NCI-H1105 treated with DMSO at 0.1 percent for 48 hours (cell line): ENCODE measurements at regions not wholly inside any gene's neighbourhood (a gene's known extent, or its start where the extent isn't known, plus 50 kb on each side); places are given as distances from the start of the nearest gene placed in this dataset.
A peak's percentile ranks its signal among the peaks of the same experiment; 100 is the strongest.
"Not testable (repeated sequence)": the region's sequence is repeated elsewhere in the genome, so short reads cannot be mapped to it uniquely, and the experiment has no call there.

Experiments
- DNase-seq: peaks from one replicate; lab custom pipeline; 2025; lab: John Stamatoyannopoulos, UW

DNA sequence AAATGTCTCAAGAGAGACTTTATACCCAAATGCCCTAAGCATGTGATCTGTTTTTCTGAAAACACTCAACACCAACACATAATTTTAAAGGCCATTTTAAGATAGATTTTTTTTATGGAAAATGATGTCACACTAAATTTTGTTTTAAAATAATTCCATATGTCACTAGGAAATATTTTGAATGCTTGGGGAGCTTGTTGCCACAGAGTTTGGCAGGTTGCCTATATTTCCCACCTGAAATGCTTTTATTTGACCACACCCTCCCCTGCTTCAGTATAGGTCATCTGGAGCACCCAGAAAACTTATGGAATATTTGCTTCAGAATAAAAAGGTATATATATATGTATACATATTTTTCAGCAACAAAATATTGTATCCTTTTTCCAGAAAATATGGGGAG lies 180.0 kb upstream of the ANK3 start:
- no peak for DNase-seq

DNA sequence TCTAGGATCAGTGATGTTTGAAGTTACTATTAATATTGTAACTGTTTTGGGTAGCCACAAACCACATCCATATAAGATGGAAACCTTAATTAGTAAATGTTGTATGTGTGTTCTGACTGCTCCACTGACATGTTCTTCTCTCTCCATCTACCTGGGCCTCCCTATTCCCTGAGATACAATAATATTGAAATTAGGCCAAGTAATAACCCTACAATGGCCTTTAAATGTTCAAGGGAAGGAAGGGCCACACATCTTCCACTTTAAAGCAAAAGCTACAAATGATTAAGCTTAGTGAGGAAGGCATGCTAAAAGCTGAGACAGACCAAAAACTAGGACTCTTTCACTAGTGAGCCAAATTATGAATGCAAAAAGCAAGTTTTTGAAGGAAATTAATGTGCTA lies 176.4 kb upstream of the ANK3 start:
- no peak for DNase-seq

DNA sequence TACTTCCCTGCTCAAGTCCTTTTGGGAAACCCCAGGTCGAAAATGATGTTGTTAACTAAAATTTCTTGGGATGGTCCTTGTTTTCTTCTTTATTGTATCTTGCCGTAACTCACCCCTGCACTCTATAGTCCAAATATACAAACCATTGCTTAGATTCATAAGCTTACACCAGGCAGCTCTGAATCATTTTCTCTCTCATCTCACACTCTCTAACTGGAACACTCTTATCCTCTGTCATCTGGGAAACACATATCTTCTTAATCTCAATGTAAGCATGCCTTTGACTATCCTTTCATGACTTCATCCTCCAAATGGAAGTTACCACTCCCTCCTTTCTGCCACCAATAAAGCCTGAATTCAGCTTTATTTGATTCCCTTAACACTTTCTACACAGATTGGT lies 175.8 kb upstream of the ANK3 start:
- no peak for DNase-seq

DNA sequence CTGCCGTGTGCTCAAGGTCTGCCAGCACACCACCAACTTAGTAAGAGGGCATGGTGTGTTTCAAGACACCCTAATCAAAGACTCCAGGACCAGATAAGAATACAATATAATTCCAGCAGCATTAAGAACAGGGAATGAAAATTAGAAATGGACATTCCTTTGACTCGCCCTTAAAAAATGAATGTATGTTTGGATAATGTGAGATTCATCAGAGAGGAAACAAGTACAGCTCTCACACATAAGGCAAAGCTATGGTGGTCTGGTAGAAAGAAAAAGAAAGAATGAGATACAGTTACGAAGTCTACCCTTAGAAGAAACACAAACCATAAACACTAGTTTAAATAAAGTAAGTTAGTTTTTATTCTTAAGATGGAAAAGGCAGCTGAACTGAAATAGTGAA lies 174.8 kb upstream of the ANK3 start:
- DNase-seq = no peak

DNA sequence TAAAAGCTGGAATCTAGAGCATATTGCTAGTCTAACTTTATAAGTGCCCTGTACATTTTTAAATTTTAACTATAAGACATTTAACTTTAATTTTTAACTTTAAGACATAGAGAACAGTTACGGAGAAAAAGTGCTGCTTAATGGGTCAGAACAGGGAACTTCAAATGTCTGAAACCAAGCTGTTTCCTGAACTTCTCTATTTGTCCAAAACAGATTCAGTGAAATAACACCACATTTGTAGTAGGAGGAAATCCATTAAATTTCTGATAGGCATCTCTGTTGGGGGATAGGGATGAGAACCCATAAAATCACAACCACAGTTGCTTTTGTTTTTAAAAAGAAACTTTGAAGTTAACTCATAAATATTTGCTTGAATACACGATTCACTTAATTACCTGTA lies 170.8 kb upstream of the ANK3 start:
- no peak for DNase-seq

DNA sequence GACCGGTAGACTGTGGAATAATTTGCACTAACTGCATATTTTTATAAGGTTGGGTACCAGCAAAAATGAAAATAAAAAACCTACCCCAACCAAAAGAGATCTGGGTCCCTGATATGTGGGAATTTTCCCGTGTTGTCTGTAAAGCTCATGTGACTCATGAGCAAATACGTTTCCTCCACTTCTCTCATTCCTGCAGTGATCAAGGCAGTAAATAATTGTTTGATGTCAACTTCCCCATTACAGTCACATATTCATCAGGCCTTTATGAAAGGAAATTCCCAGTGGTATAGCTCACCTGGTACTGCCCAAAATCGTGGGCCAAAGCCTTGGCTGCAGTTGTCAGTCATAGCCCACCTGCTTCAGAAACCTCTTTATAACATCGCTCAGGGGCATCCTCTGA lies 166.0 kb upstream of the ANK3 start:
- no peak for DNase-seq

DNA sequence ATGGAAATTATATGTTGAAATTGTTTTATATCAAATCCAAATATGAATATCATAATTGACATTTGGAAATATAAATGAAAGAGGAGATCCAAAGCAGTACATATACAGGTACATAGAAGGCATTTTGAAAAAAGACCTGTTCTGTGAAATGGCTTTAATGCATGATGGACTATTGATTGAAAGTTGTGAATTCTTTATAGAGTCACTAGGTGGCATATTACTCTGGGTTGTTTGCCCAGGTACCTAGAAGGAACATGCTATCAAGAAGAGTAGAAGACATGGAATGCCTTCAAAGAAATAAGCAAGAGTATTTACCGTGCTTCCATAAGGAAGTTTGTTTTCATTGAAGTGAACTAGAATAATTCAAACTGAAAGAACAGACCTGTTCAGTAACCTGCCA lies 160.0 kb upstream of the ANK3 start:
- peak; percentile 42 for DNase-seq

DNA sequence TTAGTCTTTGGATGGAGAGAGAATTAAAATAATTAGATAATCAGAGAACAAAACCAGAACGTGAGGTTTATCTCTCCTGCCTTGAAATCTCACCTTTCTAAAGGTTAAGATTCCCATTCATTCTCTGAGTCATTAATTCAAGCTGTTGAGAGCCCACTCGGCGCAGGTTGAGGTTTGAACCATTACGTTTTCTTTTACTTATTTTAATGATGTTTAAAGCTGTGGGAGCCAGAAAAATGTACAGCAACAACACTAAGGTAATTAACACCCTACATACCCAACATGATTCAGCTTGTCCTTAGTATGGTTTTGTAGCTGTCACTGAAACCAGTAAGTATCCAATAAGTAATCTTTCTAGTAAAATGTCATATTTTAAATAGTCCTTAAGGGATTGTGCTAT lies 153.0 kb upstream of the ANK3 start:
- peak; percentile 25 for DNase-seq

DNA sequence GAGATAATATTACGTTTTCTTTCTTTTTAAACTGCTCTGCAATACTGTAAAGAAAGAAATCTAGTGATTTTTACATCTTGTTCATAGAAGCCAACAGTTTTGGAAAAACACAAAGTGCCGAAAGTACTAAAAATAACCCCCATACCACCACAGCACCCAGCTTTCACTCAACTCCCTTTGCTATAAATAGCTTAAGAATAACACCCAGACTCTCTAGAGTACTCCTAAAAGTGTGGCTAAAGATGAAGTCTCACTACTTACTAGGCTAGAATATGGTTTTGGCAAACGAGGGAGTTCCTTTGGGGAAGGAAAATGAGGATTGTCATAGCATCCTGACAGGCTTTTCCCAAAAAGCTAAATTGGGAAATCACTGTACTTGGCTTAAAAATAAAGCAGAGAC lies 151.8 kb upstream of the ANK3 start:
- DNase-seq = no peak

DNA sequence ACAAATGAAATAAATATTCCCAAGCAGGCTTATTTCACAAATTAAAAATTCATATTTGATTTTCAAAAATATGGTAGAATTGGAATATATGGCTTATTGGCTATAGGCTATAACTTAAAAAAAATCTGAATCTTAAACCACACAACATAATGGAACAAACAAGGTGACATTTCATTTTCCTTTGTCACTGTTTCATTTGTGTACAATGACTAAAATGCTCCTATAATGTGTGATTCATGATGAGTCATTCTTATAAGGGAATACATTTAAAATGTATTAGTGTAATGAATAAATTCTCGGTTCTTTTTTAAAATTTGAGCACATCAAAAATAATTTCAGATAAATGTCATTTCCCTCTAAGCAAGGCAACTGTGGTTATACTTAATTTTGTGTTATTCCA lies 148.0 kb upstream of the ANK3 start:
- no peak for DNase-seq

DNA sequence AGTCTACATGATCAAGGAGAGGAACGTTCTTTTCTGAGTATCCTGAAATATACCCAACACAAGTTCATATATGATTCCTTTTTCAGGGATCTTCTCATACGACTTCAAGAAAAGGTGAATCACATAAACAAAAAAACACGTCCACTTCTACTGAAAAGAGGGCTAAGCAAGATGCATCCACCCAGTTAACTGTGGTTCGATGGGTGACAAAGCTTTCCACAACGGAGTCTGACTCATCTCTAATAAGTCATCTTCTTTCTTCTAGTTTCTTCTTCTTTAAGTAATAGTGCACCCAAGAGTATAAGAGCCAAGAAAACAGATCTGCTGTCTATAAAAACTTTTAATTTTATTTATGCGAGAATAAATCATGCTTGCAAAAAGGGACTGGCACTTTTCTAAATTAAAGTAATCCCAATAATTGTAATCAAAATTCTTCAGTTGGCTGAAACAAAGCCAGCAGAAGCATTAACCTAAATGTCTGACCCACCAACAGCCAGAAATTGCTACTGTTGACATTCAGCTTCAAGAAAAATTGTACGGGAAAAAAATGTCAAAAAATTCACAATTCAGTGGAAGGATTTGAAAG lies 146.9 kb upstream of the ANK3 start:
- DNase-seq = no peak

DNA sequence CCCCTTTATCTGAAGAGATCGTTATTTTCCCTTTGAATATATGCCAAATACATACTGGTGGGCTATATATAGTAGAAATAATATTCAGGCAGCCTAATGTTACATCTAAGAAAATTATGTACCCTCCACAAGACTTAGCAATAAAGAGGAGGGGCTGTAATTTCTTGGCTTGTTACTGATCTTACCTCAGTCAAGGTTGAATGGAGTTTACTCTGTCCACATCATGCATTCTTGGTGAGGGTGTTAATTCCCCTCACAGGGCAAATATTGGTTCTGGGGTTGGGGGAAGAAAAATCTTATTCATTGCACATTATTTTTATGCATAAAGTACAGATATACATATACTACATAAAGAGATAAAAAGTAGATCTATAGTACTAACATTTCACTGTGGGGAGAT lies 145.8 kb upstream of the ANK3 start:
- DNase-seq = no peak

DNA sequence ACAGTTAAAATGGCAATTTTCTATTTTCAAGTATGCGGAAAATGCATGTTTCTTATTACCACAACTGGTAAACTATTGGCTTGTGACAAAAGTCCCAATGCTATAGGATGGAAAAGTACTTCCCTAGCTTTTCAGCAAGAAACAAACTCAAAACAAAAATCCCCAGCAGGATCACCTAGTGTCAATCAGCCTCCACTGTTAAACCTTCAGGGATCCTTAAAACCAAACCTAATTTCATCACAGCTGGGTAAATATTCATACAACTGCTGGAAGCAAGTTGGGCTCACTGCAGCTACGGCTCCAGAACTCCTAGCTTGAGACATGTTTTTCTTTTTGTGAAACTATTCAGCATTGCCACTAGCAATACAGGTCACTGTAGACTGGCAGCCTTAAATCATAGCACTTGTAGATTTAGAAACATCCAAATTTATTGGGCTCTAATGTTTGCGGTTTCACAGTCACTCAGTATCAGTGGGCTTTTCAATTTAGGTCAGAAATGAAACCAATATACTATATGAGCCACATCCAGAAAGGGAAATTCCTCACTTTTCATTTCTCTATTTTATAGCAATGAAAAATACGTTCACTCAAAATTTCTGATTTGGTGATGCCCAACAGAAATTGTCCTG lies 145.2 kb upstream of the ANK3 start:
- no peak for DNase-seq

DNA sequence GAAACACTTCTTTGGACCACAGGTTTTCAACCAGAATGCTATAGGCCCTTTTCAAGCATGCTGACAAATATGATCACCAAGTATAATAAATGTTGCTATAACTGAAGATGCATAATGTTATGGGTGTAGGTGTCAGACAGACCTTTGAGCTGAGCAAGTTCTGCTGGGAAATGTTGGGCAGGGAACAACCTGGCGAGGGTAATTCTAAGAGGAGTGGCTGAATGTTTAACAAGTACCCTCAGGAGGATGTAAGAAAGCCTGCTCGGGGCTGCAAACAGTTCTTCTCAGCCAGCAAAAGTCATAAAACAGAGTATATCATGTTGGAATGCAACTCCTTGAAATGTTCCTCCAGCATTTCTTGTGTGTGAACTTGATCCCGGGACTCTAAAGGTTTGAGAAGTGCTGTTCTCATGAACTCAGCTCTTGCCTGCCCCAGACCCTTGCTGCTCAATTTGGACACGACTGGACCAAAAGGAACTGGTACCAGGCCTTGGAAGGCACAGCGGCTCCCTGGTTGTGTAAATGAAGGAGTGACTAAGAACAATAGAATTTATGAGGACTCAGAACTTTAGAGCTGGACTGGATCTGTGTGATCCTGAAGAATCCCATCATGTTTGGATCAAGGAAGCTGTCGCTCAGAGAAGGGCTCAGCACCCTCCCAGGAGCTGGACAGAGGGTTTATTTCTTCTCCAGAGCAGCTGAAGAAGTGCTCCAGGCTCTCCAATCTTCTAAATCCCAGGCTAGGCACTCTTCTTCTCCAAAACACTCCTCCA lies 143.2 kb upstream of the ANK3 start:
- DNase-seq = no peak

DNA sequence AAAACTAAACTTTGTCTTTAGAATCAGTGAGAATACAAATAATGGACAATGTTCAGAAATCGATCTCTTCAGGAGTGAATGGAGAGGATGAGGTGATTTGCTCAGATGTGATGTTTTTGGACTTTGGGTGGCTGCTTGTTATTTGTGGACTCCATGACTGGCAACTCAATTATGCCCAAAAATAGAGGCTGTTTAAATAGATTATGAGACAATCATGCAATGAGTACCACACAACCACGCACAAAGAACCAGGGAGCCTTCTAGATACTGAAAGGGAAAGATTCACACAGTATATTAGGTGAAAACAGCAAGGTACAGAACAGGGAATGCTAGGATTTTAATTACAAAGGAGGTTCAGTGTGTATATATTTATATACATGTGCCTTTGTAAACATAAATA lies 141.3 kb upstream of the ANK3 start:
- DNase-seq = no peak

DNA sequence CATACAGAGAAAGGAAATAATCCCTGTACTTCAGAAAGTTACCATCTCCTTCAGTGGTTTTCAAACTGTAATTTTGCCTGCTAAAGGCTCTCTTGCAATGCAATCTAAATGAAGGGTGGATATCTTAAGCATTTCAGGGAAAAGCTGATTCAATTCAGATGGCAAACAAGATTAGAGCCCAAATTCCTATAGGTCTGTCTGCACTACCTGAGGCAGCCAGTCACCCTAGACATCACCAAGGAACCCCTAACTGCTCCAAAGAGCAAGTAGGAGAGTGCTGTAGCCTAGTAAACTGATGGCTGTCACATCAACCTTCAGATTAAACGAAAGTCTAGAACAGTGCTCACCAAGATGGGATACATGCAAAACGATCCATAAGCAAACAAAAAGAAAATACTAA lies 138.0 kb upstream of the ANK3 start:
- DNase-seq = no peak

DNA sequence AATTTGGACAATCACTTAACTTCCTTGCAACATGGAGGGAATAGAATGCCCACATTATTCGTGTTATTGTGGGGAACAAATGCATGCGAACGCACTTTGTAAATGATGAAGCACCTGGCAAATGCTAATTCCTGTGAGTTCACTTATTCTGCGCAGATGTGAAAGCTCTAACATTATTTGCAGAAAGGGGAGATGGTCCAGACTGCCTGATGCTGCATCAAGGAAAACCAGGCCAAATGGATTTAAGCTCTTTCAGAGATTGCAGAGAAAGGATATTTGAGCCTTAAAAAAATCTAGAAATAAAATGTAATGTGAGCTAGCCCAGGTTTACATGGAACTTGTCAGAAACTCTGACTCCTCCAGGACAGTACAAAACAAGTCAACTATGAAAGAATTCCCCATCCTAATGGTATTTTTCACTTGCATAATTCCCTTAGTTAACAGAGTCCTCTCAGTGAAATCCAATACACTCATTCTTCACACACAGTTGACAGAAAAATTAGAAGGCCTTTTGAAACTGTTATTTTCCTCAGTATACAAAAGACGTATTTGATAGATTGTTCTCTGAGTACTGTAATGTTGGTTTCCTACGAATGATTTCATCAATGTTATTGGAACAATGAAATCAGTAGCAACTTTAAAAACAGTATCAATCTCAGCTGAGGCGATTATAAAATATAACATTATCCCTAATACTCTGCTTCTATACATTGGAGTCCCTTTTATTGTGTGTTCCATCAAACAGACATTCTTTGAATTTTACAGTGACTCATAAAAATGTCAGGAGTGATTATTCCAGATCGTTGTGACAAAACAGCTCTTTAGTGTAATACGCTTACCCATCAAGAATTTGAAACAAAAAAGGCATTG lies 136.3 kb upstream of the ANK3 start:
- DNase-seq = no peak

DNA sequence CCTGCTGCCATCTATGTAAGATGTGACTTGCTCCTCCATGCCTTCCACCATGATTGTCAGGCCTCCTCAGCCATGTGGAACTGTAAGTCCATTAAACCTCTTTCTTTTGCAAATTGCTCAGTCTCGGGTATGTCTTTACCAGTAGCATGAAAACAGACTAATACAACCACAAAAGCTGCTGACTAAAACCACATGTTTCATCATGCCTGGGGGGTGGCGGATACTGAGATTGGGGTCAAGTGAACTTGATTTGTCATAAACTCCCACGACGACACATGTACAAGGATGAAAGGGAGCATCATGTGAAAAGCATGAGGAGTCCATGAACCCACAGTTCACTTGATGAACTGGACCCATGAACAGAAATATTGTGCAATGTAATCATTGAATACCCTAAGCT lies 134.9 kb upstream of the ANK3 start:
- no peak for DNase-seq

DNA sequence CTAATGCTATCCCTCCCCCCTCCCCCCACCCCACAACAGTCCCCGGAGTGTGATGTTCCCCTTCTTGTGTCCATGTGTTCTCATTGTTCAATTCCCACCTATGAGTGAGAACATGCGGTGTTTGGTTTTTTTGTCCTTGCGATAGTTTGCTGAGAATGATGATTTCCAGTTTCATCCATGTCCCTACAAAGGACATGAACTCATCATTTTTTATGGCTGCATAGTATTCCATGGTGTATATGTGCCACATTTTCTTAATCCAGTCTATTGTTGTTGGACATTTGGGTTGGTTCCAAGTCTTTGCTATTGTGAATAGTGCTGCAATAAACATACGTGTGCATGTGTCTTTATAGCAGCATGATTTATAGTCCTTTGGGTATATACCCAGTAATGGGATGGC lies 133.7 kb upstream of the ANK3 start:
- DNase-seq = not testable (repeated sequence)

DNA sequence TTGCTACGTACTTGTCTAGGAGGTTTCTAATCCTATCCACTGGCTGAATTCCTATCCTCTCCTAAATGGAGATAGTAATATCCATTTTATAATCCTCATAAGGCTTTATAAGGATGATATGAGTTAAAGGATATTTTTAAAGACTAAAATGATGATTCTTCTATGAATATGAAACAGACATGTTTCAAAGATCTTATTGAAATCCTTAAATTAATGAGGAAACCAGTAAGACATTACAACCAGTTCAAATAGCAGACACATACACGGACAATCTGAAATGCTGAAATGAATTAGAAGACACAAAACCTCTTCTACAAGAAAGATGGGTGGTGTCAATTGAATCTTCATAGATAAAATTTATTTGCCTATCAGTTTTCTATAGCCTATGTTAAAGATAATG lies 132.9 kb upstream of the ANK3 start:
- no peak for DNase-seq

DNA sequence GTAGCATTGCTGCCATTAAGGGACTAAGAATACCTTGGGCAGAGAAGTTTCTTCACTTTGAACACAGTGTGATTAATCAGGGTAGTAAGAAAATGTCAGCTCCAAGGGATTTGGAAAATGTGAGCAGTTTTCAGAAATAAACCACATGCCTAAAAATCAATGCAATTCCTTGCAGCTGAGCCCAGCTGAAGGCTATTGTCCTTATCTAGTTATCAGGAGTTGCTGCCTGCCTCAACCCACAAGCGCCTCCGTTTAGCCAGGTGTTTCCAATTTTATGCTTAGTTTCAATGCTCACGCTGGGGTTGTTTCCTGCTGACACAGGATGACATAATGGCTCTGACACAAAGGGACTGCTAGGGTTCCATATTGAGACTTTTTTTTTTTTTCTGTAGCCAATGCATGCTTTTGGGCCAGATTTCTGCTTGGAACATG lies 132.3 kb upstream of the ANK3 start:
- DNase-seq = peak; percentile 36

DNA sequence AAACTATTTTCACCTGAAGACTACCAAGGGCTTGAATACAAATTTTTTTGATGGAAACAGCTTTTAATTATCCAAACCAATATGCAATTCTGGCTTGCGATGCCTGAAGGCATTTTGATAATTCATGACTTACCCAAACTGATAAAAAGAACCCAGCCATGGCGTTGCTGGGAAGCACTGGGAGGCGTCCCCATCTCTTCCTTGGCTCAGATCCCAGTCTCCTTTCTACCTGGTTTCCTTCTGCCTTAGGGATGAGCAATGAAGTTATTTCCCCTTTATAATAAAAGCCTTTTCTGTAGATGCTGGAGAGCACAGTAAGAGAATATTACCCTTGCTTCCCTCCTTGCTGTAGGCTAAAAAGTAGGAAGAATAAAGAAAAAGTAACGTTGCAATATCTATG lies 129.1 kb upstream of the ANK3 start:
- DNase-seq = no peak

DNA sequence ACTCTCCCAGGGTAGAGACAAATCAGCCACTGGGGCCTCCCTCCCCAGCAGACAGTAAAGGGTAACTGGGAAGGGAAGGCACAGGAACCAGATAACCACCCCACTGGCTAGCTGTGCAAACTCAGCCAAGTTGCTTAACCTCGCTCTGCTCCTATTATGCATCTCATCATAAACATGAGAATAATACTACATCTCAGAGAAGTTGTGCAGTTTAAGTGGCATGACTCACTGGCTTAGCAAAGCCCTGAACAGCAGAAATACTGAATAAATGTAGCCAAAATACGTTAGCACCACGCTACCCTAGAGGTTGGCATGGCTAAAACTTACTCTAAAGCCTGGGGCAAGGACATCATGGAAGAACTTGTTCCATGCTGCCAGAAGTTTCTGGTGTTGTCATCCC lies 128.1 kb upstream of the ANK3 start:
- no peak for DNase-seq
